ENCODE measurements at regions not wholly inside any gene's neighbourhood (a gene's known extent, or its start where the extent isn't known, plus 50 kb on each side); places are given as distances from the start of the nearest gene placed in this dataset.

DNA sequence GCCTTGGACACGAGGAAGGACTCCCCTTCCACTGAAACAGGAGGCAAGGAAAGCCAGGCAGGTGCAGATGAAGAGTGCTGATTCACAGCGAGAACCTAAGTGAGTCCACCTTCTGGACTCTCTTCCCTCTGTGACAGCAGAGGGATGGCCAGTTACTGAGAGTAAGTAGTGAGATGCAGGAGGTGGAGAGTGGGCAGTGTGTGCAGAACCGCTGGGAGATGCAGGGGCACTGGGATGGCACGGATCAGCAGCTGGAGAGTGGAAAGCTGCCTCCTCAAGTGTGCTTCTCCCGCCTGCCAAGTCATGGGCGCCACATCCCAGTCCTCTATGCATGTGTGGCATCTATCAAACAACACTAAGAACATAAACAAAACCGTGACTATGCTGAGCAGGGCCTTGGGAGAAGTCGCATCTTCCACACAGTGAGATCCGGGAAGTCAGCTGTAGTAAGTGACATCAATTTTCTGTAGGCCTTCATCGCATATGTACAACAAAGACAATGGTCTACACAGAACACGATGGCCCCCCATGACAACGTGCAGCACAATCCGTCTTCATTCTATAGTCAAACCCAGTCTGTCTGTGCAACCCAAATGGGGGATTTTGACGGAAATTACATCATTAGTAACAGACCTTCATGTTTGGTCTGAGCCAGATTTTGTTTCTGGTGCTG lies 217.4 kb upstream of the KLF14 start:
- no peak for TF ChIP-seq POLR2A (IDR thresholded peaks at IDR 0.05)
- TF ChIP-seq, protein P1, sequence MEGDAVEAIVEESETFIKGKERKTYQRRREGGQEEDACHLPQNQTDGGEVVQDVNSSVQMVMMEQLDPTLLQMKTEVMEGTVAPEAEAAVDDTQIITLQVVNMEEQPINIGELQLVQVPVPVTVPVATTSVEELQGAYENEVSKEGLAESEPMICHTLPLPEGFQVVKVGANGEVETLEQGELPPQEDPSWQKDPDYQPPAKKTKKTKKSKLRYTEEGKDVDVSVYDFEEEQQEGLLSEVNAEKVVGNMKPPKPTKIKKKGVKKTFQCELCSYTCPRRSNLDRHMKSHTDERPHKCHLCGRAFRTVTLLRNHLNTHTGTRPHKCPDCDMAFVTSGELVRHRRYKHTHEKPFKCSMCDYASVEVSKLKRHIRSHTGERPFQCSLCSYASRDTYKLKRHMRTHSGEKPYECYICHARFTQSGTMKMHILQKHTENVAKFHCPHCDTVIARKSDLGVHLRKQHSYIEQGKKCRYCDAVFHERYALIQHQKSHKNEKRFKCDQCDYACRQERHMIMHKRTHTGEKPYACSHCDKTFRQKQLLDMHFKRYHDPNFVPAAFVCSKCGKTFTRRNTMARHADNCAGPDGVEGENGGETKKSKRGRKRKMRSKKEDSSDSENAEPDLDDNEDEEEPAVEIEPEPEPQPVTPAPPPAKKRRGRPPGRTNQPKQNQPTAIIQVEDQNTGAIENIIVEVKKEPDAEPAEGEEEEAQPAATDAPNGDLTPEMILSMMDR (IDR thresholded peaks at IDR 0.05) = no peak

All from Peyer's patch (tissue), 4 donors.